K562 (cell line): ENCODE measurements at regions not wholly inside any gene's neighbourhood (a gene's known extent, or its start where the extent isn't known, plus 50 kb on each side); places are given as distances from the start of the nearest gene placed in this dataset.

Experiments used
- CTBP1 ChIP-seq: fragments of 450-650 bp; IDR thresholded peaks from 2 replicates; pipeline ENCODE4 v1.6.1; 2016; ENCODE audit warnings: borderline replicate concordance
- NFE2L1 ChIP-seq: fragments of 450-650 bp; IDR thresholded peaks from 2 replicates; pipeline ENCODE4 v1.6.1; 2016; ENCODE audit warnings: missing genetic modification characterization, low read depth, mild to moderate bottlenecking, missing compliant biosample characterization, moderate library complexity, borderline replicate concordance
- STAT5B ChIP-seq: fragments of 250-450 bp; sonication (Bioruptor Pico); IDR thresholded peaks from 2 replicates; pipeline ENCODE4 v1.8.0; 2021; ENCODE audit warnings: mild to moderate bottlenecking, inconsistent platforms
- UBTF ChIP-seq, 2 experiments: IDR thresholded peaks; 2 replicates each; pipeline ENCODE4 v1.6.1; 2012; ENCODE audit warnings: improper control_type of control experiment in 2 of 2, low read depth in 2 of 2, low read length in 2 of 2, borderline replicate concordance in 1 of 2
- ZBTB40 ChIP-seq, 2 experiments: fragments of 450-650 bp in 1 of 2; sonication (generic) in 1 of 2; formaldehyde crosslinking in 1 of 2; IDR thresholded peaks; 2 replicates each; pipeline versions ENCODE4 v1.7.1 to v1.9.0; 2016 to 2022; ENCODE audit warnings: inconsistent platforms in 1 of 2, mild to moderate bottlenecking in 1 of 2, missing genetic modification reagents in 1 of 2
- ZNF146 ChIP-seq: IDR thresholded peaks from one replicate; pipeline ENCODE4 v1.6.1; 2018; ENCODE audit warnings: missing compliant biosample characterization; ENCODE audit not compliant: unreplicated experiment
- ZNF274 ChIP-seq: IDR thresholded peaks from 2 replicates; pipeline ENCODE4 v1.6.1; 2011; ENCODE audit warnings: low read depth, mild to moderate bottlenecking, low read length, moderate library complexity, borderline replicate concordance
- ZNF277 ChIP-seq: fragments of 250-450 bp; sonication (Bioruptor Pico); IDR thresholded peaks from 2 replicates; pipeline ENCODE4 v1.8.0; 2022; ENCODE audit warnings: inconsistent platforms, mild to moderate bottlenecking, moderate library complexity, borderline replicate concordance

- no peak for TF ChIP-seq CTBP1
- no peak for TF ChIP-seq STAT5B (CRISPR knock-in tag)
- TF ChIP-seq ZNF146 (CRISPR knock-in tag): no peak
- TF ChIP-seq ZBTB40 (IDR thresholded peaks at IDR 0.05): no peak
- TF ChIP-seq ZBTB40 (CRISPR knock-in tag; IDR thresholded peaks at IDR 0.05): no peak
- no peak for TF ChIP-seq UBTF (IDR thresholded peaks at IDR 0.05; ENCODE audit: borderline replicate concordance in 1 of 2, low read depth in 2 of 2, low read length in 2 of 2)
- no peak for TF ChIP-seq ZNF277
- TF ChIP-seq NFE2L1: no peak
- no peak for TF ChIP-seq ZNF274
Observed at GRCh38 chr22:47379037-47379436, 616.6 kb downstream of the TBC1D22A start.
